IPS-NIHi7 (cell line): ENCODE measurements at regions not wholly inside any gene's neighbourhood (a gene's known extent, or its start where the extent isn't known, plus 50 kb on each side); places are given as distances from the start of the nearest gene placed in this dataset.
"Not testable (repeated sequence)": the region's sequence is repeated elsewhere in the genome, so short reads cannot be mapped to it uniquely, and the experiment has no call there.

Experiments used
- DNase-seq: peaks from one replicate; pipeline ENCODE4 v3.0.0; 2012; ENCODE audit warnings: mixed read lengths; ENCODE audit errors: extremely low spot score

- no peak for DNase-seq
Observed at GRCh38 chr1:192476802-192477298, 98.7 kb upstream of the RGS1 start.

- DNase-seq, result no peak
Observed at GRCh38 chr1:192477630-192478029, 97.9 kb upstream of the RGS1 start.

GRCh38 chr1:192485692-192486436 is 89.7 kb upstream of the RGS1 start:
- DNase-seq, result no peak

GRCh38 chr1:192488058-192488457 is 87.5 kb upstream of the RGS1 start:
- DNase-seq, result peak; percentile 51

- no peak for DNase-seq
Observed at GRCh38 chr1:192489047-192489446, 86.5 kb upstream of the RGS1 start.

DNA sequence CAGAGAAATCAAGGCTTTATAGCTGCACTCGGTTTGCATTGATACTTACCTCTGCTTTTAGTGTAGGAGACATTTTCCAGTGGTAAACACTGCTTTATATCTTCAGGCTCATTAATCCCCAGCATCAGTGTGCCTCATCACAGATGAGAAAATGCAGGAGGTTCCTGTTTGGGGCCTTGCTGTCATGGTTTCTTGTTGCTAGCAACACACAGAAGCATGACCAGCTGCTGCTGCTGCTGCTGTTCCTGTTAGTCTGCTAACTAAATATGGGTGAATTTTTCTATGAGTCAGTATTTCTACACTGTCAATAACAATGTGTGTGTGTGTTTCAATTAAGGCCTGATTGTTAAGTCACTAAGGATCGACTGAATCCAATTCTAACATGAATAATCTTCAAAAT is 85.8 kb upstream of the RGS1 start:
- DNase-seq, result no peak

GRCh38 chr1:192491804-192492554 is 83.6 kb upstream of the RGS1 start:
- DNase-seq, result no peak

- DNase-seq, result no peak
Observed at GRCh38 chr1:192493584-192493983, 82.0 kb upstream of the RGS1 start.

DNA sequence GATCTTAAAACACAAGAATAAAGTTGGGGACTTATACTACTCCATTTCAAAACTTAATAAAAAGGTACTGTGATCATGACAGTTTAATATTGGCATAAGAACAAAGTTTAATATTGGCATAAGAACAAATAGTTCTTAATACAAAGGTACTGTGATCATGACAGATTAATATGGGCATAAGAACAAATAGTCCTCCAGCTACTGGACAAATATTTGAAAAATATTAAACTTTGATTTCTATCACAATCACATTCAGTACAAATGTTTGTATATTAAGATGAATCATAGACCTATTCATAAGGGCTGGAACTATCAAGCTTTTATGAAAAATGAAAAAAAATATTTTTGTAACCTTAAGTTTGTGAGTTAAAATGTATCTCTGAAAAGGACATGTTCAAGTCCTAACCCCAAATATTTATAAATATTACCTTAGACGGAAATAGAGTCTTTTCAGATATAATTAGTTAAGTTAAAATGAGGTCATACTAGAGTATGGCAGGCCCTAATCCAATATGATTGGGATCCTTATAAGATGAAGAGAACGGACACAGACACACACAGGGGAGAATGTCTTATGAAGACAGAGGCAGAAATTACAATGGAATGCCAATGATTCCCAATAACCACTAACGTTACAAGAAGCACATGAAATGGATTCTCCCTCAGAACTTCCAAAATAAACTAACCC is 79.1 kb upstream of the RGS1 start:
- no peak for DNase-seq

DNA sequence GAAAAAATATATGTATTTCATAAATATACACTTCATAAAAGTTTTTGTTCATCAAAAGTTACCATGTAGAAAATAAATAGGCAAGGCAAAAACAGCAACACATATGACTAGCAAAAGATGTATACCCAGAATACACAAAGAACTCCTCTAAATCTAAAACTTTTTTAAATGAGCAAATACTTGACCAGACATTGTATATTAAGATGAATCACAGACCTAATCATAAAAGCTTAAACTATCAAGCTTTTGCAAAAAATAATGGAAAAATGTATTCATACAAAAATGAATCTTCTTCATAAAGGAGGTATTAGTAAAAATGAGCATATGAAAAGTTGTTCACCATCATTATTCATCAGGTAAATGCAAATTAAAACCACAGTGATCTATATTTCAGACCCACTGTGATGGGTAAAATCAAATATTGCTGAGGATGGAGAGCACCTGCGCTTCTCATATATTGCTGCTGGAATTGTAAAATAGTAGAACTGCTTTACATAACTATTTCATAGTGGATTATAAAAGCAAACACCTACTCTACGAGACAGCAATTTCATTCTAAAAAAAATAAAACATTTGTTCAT is 78.3 kb upstream of the RGS1 start:
- DNase-seq, result no peak

GRCh38 chr1:192498092-192498491 is 77.5 kb upstream of the RGS1 start:
- DNase-seq, result not testable (repeated sequence)

GRCh38 chr1:192499061-192499581 is 76.5 kb upstream of the RGS1 start:
- DNase-seq, result not testable (repeated sequence)

- DNase-seq, result not testable (repeated sequence)
Observed at GRCh38 chr1:192500541-192500940, 75.0 kb upstream of the RGS1 start.

DNA sequence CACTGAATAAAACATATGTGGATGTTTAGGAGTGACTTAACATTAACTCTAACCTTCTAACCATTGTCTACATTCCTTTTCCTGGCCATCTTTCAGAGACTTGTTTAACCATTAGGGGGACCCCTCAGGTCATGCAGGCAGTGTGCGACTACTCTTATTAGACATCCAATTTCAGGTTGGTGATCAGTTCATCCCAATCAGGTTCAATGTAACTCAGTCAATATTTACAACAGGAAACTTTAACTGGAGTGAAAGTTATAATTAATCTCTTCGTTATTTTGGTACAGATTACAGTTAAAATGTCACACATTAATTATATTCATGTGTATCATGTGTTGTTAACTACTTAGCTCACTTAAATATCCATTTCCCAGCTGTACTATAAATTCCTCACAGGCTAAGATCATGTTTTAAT is 68.8 kb upstream of the RGS1 start:
- peak; percentile 48 for DNase-seq

DNA sequence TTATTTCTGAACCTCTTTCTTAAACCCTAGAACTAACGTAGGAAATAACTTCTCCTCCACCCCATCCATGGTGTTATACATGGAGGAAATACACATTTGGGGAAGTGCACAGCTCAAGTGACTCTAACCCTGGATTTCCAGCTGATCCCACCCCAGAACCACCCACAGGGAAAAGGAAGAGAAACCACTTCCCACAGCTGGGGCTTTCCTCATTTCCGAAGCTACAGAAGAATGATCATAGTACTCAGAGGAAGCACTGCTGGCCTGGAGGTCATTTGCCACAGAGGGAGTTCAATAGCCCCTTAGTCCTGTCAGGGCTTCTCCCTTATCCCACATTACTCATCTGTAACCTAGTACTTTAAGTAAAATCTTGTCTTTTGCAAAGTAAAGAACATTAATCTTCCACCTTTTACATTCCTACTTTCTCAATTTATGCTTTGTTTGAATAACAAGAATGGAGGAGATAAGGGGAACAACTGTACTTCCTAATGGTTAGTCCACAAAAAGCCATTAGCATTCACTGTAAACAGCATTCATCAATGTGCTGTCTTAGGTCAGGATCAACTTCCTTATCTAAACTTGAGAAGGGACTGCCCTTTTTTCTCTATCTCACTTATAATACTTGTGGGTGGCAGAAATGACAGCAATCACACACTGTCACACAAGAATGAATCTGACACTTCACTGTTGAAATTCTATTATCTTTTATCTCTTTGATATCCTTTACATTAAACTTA is 63.0 kb upstream of the RGS1 start:
- no peak for DNase-seq

DNA sequence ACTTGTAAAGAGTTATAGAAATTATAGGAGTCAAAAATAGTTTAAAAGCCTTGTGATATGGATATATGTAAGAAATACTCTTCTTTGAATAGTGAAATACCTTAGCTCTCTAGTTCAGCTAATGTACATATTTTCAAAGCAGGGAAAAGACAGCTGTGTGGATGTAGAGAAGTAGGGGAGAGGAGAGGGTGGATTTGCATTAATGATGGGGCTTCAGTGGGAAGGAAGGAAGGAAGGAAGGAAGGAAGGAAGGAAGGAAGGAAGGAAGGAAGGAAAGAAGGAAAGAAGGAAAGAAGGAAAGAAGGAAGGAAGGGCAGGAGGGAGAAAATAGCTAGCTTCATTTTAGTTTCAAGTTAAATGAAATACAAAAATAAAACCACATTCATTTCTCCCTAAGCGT is 62.4 kb upstream of the RGS1 start:
- no peak for DNase-seq

- no peak for DNase-seq
Observed at GRCh38 chr1:192513697-192514096, 61.9 kb upstream of the RGS1 start.

- no peak for DNase-seq
Observed at GRCh38 chr1:192516776-192517297, 58.7 kb upstream of the RGS1 start.

- not testable (repeated sequence) for DNase-seq
Observed at GRCh38 chr1:192517716-192518355, 57.7 kb upstream of the RGS1 start.

DNA sequence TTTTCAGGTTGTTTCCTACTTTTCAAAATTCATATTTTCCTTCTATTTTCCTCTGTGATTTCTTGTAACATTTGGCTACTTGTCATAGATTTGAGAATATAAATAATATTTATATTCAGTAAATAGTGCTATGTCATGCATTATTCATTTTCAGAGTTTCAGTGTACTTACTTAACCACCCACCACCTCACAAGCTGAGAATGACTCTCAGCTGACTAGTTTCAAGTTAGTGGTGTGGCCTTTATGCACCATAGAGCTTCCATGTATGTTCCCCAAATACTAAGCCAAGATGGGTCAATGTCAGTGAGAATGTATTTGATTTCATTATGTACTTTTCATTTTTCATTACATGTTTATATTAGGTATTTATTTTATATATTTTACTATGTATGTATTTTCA is 56.9 kb upstream of the RGS1 start:
- DNase-seq, result no peak
